ENCODE measurements at regions not wholly inside any gene's neighbourhood (a gene's known extent, or its start where the extent isn't known, plus 50 kb on each side); places are given as distances from the start of the nearest gene placed in this dataset.
A peak's percentile ranks its signal among the peaks of the same experiment; 100 is the strongest.

DNA sequence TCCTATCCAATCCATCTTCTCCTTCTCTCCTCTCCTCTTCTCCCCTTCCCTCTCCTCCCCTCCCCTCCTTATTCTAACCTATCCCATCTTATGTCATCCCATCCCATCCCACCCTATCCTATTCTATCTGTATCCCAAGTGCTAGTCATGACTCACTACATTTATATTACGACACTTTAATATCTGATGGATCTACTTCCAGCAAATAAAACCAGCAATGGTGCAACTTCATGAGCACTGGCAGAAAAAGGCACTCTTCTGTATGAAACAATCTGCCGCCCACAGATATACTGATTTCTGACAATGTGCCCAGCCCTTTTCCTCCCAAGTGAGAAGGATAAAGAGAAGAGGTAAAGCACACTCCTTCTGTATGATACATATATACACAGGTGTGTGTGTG is 86.6 kb upstream of the ANKH start:
- DNase-seq (ENCODE audit: low read depth), result peak; percentile 33
- TF ChIP-seq, protein P1, sequence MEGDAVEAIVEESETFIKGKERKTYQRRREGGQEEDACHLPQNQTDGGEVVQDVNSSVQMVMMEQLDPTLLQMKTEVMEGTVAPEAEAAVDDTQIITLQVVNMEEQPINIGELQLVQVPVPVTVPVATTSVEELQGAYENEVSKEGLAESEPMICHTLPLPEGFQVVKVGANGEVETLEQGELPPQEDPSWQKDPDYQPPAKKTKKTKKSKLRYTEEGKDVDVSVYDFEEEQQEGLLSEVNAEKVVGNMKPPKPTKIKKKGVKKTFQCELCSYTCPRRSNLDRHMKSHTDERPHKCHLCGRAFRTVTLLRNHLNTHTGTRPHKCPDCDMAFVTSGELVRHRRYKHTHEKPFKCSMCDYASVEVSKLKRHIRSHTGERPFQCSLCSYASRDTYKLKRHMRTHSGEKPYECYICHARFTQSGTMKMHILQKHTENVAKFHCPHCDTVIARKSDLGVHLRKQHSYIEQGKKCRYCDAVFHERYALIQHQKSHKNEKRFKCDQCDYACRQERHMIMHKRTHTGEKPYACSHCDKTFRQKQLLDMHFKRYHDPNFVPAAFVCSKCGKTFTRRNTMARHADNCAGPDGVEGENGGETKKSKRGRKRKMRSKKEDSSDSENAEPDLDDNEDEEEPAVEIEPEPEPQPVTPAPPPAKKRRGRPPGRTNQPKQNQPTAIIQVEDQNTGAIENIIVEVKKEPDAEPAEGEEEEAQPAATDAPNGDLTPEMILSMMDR (IDR thresholded peaks at IDR 0.05; ENCODE audit: insufficient read depth, low read depth, low read length), result no peak
- H3K4me3 ChIP-seq (ENCODE audit: low read depth, low read length), result no peak overlapping the region

DNA sequence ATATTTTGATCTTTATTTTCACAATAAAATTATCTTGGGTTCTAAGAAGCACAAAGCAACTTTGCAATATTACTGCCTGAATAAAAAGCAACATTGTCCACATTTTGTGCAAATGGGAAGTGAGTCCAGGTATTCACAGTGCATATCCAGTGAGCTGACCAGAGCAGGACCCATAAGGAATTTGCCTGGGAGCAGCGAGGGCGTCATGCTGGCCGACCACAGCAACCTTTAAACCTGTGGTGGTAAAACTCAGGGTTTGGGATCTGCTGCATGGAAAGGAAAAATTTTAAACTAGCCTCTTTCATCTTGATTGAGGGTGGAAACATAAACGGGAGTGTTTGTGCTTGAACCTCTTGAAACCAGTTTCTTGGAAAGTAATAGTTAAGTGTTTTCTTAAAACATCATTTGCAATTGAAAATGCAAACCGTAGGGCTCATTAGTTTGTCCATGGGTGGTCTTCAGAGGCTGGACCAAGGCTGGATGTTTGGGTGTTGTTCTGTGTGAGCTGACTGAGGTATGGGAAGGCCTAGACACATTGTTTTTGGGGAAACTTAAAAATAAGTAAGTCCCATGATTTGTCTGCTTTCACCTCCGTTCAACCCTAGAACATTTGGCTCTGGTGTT is 85.0 kb upstream of the ANKH start:
- DNase-seq (ENCODE audit: low read depth), result no peak
- no peak overlapping the region for H3K4me3 ChIP-seq (ENCODE audit: low read depth, low read length)
- TF ChIP-seq, protein P1 (IDR thresholded peaks at IDR 0.05; ENCODE audit: insufficient read depth, low read depth, low read length), result no peak

DNA sequence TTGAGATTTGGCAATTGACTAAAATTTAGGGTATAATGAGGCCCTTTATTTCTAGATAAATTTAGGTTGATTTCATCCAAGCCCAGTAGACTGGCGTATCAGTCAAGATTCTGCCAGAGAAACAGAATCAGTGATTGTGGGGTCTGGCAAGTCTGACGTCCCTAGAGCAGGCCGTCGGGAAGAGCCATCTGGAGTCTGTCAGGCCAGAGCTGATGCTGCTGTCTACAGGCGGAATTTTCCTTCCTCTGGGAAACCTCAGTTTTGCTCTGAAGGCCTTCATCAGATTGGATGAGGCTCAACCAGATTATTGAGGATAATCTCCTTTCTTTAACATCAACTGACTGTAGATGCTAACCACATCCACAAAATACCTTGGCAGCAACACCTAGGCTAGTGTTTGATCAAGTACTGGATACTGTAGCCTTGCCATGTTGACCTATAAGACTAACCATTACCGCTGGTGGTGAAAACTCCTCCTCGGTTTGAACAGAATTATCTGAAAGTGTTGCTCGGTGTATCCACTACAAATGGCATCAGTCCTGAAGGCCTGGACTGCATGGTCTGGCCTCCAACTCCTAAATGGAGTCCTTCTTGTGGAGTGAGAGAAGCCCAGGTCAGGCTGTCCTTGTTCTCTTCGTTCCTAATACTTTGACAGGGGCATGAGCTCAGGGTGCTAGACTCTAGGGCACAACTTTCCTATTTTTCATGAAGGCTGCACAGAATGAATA is 83.2 kb upstream of the ANKH start:
- no peak overlapping the region for H3K4me3 ChIP-seq (ENCODE audit: low read depth, low read length)
- TF ChIP-seq, protein P1 (IDR thresholded peaks at IDR 0.05; ENCODE audit: insufficient read depth, low read depth, low read length), result no peak
- peak; percentile 41 for DNase-seq (ENCODE audit: low read depth)

DNA sequence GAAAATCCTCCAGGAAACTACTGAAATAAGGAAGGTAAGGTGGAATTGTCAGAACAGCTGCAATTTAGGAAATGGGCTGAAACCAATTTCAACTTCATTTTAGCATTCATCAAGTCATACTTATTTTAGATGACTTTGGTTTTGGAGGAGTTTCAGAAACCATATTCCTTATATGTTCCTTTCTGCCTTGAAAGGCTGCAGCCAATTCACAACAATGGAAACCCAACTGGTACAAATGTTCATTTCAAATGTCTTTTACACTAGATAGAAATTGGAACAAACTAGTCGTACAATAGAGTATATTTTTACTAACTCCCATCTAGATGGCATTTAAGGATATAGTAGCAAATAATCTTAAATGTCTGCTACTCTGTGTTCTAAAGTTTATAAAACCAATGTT is 82.6 kb upstream of the ANKH start:
- no peak for DNase-seq (ENCODE audit: low read depth)
- TF ChIP-seq, protein P1 (IDR thresholded peaks at IDR 0.05; ENCODE audit: insufficient read depth, low read depth, low read length), result no peak
- no peak overlapping the region for H3K4me3 ChIP-seq (ENCODE audit: low read depth, low read length)

DNA sequence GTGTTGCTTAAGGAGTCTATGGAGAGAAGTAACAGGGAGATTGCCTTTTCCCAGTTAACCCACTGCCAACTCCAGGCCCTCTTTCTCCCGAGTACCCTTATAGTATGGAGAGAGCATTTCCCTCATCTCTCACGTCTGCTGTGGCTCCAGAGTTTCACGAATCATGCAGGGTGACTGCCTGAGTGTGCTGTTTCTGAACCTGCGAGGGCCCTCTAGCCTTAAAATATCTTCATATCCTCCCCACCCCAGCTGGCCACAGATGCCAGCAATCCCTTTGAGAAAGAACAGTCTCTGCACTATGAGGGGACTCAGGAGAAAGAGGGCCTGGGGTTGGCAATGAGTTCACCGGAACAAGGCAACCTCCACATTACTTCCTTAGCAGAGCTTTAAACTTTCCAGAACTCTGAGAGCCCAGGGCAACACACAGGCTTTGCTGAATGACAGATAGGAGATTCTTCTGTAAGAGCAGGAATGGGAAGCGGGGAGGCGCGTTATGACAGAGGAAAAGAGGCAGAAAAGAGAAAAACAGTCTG is 81.6 kb upstream of the ANKH start:
- TF ChIP-seq, protein P1 (IDR thresholded peaks at IDR 0.05; ENCODE audit: insufficient read depth, low read depth, low read length), result no peak
- no peak overlapping the region for H3K4me3 ChIP-seq (ENCODE audit: low read depth, low read length)
- DNase-seq (ENCODE audit: low read depth), result no peak

DNA sequence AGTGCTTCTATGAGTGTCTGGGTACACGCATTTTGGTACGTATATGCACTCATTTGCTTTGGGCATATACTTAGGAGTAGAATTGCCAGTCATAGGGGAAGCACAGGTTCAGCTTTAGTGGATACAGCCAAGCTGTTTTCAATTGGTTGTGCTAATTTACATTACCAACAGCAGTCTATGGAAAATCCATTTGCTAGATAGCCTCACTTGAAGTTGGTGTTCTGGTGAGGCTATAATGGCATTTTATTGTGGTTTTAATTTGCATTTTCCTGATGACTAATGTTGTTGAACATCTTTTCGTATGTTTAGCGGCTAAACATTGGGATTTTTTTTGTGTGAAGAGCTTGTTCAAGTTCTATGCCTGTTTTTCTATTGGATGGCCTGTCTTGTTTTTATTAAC is 76.8 kb upstream of the ANKH start:
- DNase-seq (ENCODE audit: low read depth), result no peak
- TF ChIP-seq, protein P1 (IDR thresholded peaks at IDR 0.05; ENCODE audit: insufficient read depth, low read depth, low read length), result no peak
- no peak overlapping the region for H3K4me3 ChIP-seq (ENCODE audit: low read depth, low read length)

Data from fibroblast of villous mesenchyme (primary cell).